Sigmoid colon (tissue), 4 donors: ENCODE measurements at regions not wholly inside any gene's neighbourhood (a gene's known extent, or its start where the extent isn't known, plus 50 kb on each side); places are given as distances from the start of the nearest gene placed in this dataset.

Experiments
- EP300 ChIP-seq, 4 donors: sonication (generic); formaldehyde crosslinking; IDR thresholded peaks; one replicate each; pipeline ENCODE4 v1.6.1; 2017; ENCODE audit warnings: antibody characterized with exemption in 4 of 4
- POLR2A ChIP-seq, 2 donors: fragments of 450-650 bp; IDR thresholded peaks; one replicate each; pipeline ENCODE4 v1.6.1; 2016; ENCODE audit warnings: antibody characterized with exemption in 2 of 2, mild to moderate bottlenecking in 2 of 2, moderate library complexity in 2 of 2
- POLR2AphosphoS5 ChIP-seq, 4 donors: sonication (generic); formaldehyde crosslinking; IDR thresholded peaks; one replicate each; pipeline ENCODE4 v1.6.1; 2017; ENCODE audit warnings: antibody characterized with exemption in 4 of 4
- TF ChIP-seq, protein P1 (sequence below), 4 experiments: fragments of 450-650 bp in 3 of 4; fragments of 200-600 bp in 1 of 4; IDR thresholded peaks; one replicate each; pipeline ENCODE4 v1.5.1; 2016 to 2019; ENCODE audit warnings: antibody characterized with exemption in 4 of 4, mild to moderate bottlenecking in 3 of 4, moderate library complexity in 2 of 4

DNA sequence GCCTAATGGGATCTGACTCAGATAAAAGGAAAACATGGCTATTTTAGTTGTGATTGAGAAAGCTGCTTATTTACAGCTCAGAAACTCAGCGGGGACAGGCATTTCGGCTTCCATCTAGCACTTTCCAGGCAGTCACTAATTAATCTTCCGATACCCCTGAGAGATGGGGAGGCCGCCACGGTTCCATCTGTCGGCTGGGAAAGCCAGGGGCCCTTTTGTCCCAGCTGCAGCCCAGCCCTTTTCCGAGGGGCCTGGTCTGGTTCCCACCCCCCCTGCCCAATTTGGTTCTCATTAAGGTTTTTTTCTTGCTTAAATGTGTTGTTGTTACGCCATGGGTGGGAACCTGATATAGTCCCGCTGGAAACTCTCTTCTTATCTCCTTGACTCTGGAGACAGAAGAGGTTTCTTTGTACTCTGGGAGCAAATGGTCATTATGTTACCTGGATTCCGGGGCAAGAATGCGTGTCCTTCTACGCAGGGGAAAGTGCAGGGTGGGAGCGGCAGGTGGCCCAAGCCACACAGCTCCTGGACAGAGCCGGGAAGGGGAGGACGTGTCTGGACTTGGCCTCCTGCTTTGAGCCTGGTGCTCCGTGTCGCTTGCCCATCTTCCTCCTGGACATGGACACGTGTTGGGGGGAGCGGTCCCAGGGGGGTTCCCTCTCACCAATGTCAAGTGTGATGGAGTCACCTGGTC is 50.9 kb upstream of the GSE1 start:
- TF ChIP-seq, protein P1, sequence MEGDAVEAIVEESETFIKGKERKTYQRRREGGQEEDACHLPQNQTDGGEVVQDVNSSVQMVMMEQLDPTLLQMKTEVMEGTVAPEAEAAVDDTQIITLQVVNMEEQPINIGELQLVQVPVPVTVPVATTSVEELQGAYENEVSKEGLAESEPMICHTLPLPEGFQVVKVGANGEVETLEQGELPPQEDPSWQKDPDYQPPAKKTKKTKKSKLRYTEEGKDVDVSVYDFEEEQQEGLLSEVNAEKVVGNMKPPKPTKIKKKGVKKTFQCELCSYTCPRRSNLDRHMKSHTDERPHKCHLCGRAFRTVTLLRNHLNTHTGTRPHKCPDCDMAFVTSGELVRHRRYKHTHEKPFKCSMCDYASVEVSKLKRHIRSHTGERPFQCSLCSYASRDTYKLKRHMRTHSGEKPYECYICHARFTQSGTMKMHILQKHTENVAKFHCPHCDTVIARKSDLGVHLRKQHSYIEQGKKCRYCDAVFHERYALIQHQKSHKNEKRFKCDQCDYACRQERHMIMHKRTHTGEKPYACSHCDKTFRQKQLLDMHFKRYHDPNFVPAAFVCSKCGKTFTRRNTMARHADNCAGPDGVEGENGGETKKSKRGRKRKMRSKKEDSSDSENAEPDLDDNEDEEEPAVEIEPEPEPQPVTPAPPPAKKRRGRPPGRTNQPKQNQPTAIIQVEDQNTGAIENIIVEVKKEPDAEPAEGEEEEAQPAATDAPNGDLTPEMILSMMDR (IDR thresholded peaks at IDR 0.05) = no peak
- TF ChIP-seq POLR2A (IDR thresholded peaks at IDR 0.05) (no peak), EP300 (IDR thresholded peaks at IDR 0.05) (no peak), POLR2AphosphoS5 (IDR thresholded peaks at IDR 0.05) (no peak)
